ENCODE measurements at regions not wholly inside any gene's neighbourhood (a gene's known extent, or its start where the extent isn't known, plus 50 kb on each side); places are given as distances from the start of the nearest gene placed in this dataset.

DNA sequence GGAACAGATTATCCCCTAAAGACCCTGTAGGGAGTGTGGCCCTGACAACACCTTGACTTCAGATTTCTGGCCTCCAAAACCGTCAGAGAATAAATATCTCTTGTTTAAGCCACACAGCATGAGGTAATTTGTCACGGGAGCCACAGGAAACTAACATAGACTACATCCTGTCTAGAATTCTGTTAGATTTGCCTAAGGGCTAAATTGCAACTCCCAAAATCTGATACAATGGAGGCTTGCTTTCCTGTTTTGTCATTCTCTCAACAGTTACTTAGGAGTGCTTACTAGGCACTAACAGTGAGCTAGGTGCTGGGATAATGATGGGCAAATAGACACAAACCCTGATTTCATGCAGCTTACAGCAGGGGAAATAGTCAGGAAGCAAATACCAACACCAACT lies 141.6 kb downstream of the MIS18A start:
- TF ChIP-seq REST (IDR thresholded peaks at IDR 0.05; ENCODE audit: insufficient read depth in 1 of 2, low read depth in 2 of 2, low read length in 2 of 2) = no peak
- TF ChIP-seq POLR2AphosphoS5 (IDR thresholded peaks at IDR 0.05; ENCODE audit: low read depth, low read length) = no peak
- TF ChIP-seq TAF1 (IDR thresholded peaks at IDR 0.05; ENCODE audit: borderline replicate concordance, insufficient read depth, low read length) = no peak

Data from PFSK-1 (cell line).